GM18873 (cell line): ENCODE measurements at regions not wholly inside any gene's neighbourhood (a gene's known extent, or its start where the extent isn't known, plus 50 kb on each side); places are given as distances from the start of the nearest gene placed in this dataset.
"Not testable (repeated sequence)": the region's sequence is repeated elsewhere in the genome, so short reads cannot be mapped to it uniquely, and the experiment has no call there.

Source experiments
- ATAC-seq: cut with Tn5 transposase; IDR thresholded peaks from one replicate; pipeline ENCODE4 v1.9.1; 2021; ENCODE audit warnings: mild to moderate bottlenecking, moderate library complexity, moderate number of reproducible peaks; ENCODE audit not compliant: unreplicated experiment, low FRiP score

DNA sequence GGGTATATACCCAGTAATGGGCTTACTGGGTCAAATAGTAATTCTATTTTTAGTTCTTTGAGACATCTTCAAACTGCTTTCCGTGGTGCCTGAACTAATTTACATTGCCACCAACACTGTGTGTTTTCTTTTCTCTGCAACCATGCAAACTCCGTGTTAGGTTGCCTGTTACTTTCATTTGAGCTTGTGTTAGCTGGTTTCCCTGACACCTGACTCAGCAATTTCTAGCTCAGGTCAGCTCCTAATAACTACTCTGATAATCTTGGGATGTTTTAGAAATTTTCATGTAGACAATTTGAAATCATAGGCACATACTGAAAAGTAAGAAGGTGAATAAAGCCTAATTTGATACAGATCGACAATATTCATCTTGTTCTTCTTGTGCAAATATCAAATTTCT is 132.3 kb downstream of the ADCYAP1 start:
- no peak for ATAC-seq

DNA sequence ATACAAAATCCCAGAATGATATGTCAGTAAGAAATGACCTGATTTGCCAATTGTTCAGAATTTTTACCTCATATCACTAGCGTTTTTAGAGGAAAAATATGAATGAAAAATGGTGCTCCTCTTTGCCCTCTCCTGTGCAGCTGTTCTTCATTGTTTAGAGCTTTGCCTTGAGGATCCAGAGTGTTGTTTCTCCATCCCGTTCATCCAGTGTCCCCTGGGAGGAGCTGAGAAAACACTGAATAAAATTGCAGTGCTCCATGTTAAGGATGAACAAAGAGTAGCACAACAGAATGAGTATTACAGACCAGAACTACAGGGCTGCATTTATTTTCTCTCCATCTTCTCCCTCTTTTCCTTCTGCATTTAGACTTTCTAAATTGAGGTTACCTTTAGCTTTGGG is 133.1 kb downstream of the ADCYAP1 start:
- ATAC-seq, result no peak

DNA sequence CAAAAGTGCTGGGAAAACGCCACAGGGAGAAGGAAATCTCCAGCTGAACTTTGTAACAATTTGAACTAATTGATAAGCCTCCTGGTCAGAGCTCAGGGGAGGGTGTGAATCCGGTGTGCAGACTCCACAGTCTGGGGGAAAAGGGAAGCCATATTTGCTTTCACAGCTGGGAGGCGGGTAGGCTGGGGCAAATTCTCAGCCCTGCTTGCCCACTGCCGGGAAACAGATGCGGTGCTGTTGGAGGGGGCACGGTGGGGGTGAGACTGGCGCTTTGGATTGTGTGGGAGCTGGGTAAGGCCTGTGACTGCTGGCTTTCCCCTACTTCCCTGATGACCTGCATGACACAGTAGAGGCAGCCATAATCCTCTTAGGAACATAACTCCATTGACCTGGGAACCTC is 134.8 kb downstream of the ADCYAP1 start:
- ATAC-seq, result no peak

DNA sequence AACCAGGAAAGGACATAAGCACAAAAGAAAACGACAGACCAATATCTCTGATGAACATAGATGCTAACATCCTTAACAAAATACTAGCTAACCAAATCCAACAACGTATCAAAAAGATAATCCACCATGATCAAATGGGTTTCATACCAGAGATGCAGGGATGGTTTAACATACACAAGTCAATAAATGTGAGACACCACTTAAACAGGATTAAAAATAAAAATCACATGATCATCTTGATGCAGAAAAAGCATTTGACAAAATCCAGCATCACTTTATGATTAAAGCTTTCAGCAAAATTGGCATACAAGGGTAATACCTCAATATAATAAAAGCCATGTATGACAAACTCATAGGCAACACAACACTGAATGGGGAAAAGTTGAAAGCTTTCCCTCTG is 138.4 kb downstream of the ADCYAP1 start:
- not testable (repeated sequence) for ATAC-seq

DNA sequence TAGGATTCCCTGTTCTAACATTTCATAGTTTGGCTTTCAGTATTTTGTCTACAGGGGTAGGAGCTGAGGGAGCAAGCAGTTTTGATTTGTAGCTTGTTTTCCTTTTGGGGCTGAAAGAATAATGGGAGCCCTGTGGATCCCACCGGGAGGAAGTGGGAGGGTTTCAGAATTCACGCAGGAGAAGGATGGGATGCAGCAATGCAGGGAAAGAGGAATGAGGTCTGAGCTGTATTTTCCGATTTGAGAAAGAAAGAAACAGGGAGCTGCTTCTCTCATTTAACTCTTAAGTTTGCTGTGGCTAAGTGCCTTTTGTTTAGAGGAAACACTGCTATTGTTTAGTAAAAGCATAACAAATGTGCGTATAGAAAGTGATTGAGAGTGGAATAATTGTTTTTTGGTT is 141.0 kb downstream of the ADCYAP1 start:
- no peak for ATAC-seq

DNA sequence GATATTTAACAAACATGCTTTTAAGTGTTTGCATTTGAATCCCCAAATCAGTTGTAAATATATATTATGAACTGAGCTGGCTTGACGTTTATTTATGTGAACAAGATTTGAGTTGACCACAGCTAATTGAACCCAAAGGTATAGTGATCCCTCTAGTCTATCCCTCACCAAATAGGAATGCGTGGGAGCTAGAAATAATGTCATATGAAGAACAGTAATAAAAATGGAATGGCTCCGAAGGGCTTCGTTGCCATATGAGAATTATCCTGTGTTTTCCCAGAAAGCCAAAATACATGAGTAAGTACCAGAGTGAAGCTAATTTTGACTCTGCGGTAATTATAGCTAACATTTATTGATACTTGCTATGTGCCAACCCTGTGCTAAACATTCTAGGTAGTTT is 142.7 kb downstream of the ADCYAP1 start:
- no peak for ATAC-seq

DNA sequence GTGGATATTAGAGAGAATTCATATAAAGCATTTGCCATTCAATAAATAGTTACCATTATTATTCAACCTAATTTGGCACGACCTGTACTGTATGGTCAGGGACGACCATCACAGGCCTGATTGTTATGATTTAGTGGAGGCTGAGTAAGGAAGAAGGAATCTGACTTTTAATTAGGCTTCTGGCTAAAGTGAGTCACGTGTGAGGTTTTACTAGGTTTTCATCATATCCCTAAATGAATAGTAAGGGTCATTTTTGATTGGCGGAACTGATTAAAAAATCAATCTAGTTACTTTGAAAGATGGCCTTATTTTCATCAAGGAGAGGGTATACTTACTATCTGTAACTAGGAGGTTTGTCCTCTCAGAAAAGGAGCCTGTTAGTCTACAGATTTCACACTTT is 143.4 kb downstream of the ADCYAP1 start:
- ATAC-seq, result no peak

DNA sequence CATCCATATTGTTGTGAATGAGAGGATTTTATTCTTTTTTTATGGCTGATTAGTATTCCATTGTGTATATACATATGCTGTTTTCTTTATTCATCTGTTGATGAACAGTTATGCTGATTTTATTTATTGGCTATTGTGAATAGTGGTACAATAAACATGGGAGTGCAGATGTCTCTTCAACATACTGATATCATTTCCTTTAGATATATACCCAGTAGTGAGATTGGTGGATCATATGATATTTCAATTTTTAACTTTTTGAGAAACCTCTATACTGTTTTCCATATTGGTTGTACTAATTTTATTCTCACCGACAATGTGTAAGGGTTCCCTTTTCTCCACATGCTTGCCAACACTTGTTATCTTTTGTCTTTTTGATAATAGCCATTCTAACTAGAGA is 144.5 kb downstream of the ADCYAP1 start:
- no peak for ATAC-seq

DNA sequence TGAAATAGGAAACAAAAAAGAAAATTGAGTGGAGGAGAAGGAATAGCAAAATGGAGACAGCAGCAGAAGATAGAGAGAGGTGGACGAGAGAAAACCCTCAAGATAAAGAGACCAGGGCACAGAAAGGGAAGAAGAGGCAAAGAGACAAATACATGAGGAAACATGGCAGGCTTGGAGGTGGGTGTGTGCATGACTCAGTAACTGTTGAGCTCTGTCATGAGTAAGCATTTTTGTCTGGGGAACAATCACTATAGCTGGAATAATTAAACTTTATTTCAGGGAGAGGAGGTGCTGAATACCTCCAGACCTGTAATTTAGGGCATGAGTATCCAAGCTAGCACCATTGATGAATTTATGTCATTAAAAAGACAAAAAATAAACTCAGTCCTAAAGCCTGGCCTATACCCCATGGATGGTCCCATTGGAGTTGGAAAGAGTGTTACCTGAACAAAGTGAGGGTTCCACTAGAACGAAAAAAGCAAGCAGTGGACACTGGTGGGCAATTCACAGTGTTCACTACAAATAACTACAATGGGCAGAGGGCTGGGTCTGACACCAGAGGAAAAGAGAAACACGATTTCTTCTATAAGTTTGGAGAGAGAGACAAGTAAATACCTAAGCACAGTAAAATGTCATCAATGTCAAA is 145.5 kb downstream of the ADCYAP1 start:
- ATAC-seq, result no peak

DNA sequence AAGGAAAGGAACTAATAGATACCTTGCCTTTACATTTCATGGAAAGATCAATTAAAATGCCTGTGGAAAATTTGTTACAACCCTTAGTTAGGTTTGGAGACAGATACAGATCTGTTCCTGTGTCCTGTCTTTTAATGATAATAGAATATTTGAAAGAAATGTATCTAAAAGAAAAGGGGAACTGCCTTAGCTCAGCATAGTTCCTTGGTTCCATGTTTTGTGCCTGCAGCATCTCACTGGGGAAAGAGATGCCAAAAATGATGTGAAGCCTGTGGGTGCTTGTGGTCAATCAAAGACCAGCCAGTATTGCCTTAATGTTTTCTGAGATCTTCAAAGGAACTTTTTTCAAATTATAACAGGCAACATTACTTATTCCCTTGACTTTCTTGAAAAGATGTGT is 147.6 kb downstream of the ADCYAP1 start:
- no peak for ATAC-seq

DNA sequence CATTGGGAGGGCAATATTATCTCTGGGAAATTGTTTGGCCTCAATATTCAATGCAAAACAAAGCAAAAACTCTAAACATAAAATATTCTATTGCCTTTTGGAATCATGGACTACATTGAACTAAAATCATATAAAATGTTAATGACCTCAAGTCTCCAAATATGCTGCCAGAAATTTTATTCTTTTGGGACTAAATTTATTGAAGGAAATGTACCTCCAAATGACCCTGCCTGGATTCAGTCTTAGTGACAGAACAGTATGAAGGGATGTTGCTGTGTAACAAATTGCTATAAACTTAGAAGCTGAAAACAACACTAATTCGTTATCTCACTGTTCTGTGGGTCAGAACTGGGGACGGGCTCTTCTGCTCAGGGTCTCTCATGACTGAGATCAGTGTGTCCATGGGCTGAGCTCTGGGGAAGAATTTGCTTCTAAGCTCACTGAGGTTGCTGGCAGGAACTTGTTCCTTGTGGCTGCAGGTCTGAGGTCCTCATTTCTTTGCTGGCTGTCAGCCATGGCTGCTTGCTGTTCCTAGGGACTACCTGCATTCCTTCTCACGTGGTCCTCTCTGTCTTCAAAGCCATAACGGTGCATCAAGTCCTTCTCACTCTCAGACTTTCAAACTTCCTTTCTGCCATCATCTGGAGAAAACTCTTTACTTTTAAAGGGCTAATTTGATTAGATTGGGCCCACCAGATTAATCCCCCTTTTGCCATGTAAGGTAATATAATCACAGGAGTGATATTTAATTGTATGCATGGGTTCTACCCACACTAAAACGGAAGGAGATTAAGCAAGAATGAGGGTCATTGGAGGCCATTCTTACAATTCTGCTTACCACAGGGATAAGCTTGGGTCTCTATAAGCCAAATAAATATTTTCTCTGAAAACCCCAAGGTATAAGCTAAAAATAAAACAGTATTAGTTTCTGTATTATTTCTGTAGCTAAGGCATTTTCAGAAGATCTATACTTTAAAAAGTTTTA is 149.0 kb downstream of the ADCYAP1 start:
- ATAC-seq, result no peak

DNA sequence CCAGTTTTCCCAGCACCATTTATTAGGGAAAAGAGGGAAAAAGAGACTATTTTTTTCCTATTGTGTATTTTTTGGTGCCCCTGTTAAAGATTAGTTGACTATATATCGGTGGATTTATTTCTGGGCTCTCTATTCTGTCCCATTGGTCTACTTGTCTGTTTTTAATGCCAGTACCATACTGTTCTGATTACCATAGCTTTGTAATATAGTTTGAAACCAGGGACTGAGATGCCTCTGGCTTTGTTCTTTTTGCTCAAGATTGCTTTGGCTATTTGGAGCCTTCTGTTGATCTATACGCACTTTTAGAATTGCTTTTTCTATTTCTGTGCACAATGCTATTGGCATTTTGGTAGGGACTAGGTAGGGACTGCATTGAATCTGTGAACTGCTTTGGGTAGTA is 151.7 kb downstream of the ADCYAP1 start:
- ATAC-seq, result no peak

DNA sequence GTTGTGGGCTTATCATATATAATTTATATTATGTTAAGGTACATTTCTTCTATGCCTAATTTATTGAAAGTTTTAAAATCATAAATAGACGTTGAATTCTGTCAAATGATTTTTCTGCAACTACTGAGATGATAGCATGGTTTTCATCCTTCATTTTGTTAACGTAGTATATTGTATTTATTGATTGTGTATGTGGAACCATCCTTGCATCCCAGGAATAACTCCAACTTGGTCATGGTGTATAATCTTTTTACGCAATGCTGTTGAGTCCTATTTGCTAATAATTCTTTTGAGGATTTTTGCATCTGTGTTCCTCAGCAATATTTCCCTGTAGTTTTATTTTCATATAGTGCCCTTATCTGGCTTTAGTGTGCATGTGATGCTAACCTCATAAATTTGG is 152.7 kb downstream of the ADCYAP1 start:
- no peak for ATAC-seq

DNA sequence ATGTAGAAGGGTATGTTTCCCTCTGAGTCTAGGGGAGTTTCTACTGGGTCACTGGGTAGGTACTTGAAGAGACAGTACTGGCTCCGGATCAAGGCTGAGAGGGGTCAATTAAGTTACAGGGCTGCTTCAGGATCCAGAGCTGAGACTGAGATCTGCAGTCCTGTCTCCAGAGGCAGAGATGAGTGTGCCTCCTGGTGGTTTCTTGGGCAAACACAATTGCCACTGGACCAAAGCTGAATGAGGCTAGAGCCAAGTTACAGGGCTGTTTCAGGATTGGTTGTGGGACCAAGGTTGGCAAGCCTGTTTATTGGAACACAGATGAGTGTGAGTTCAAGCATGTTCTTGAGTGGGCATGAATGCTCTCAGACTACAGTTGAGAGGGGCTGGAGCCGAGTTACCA is 157.9 kb downstream of the ADCYAP1 start:
- no peak for ATAC-seq

DNA sequence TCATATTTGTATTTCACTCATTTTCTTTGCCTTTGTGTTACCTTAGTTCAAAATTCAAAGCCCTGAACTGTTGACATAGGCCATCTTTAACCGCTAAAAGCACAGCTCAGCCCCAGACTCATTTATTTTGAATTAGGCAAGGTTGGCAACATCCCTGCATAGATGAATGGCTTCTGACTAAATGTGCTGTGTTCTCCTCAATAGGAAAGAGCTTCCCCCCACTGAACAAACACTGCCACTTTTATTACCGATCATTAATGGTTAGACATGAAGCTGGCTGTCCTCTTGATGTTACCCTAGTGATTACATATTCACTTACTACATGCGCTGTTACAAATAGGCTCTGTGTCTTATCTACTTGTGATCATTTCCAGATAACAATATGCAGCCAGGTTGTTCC is 170.7 kb downstream of the ADCYAP1 start:
- ATAC-seq, result no peak

DNA sequence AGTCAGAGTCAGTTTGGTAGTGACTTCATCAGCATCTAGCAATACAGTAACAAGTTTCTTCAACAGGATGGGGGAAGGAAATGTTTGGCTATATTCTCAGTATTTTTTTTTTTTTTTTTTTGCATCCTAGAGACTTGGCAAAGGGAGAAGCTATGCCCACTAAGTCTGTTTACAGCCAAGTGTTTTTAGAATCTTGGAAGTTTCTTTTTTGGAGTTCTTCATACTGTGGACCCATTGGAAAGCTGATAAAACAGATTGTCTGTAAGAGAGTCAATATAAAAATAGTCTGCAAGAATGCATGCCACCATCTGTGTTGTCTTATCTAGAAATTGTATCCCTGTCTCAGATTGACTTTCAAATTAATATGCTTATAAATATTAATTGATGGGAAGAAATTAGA is 171.2 kb downstream of the ADCYAP1 start:
- ATAC-seq, result no peak

DNA sequence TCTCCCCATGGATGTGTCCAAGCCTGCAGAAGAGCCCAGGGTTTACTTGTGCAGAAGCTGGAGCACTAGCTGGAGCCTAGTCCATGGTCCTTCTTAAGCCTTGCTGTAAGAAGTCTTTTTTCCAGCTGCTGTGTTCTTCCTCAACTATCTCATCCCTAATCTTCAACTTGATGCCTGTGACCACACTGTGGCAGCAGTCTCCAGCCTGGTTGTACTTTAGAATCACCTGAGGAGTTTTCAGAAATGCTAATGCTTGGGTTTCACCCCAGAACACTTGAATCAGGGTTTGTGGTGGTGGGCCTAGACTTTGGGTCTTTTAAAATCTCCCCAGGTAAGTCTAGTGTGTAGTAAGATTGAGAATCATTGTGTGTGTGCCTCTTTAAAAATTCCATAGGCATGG is 173.6 kb downstream of the ADCYAP1 start:
- ATAC-seq, result no peak

DNA sequence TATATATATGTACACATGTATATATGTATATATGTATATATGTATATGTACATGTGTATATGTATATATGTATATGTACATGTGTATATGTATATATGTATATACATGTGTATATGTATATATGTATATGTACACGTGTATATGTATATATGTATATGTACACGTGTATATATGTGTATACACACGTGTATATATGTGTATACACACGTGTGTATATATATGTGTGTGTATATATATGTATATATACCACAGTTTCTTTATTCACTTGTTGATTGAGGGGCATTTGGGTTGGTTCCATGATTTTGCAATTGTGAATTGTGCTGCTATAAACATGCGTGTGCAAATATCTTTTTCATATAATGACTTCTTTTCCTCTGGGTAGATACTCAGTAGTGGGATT is 179.0 kb downstream of the ADCYAP1 start:
- ATAC-seq, result not testable (repeated sequence)

DNA sequence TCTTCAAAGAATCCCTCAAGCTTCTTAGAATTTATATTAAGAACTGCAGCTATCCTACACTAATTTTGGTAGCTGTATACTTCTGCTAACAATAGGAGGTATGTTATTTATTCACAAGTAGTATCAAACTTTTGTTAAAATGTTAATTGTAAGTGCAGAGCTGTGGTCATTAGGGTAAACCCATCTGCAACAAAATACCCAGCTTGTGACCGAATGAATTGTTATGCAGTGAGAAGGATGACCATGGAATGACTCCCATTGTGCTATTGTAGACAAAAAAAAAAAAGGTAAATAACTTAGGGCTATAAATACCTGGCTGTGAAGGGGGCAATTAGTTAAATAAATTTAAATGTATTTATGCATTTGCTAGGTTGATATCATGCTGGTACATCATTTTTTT is 186.1 kb downstream of the ADCYAP1 start:
- ATAC-seq, result no peak

DNA sequence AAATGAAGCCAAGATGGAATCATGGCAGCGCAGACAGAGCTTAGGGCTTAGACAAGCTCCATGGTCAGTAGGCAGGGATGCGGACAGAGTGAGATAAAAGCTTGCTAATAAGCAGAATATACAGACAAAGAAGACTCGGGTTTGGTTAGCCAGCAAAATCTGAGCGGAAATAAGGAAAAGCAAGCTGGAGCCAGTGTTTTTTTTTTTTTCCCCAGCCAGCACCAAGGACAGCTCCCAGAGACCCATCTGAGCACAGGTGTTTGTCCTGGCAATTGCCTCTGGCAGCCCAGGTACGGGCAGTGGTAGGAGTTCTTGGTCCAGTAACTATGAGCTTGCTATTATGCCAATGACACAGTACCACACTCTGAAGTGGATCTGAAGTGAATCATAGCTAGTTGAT is 187.6 kb downstream of the ADCYAP1 start:
- no peak for ATAC-seq

DNA sequence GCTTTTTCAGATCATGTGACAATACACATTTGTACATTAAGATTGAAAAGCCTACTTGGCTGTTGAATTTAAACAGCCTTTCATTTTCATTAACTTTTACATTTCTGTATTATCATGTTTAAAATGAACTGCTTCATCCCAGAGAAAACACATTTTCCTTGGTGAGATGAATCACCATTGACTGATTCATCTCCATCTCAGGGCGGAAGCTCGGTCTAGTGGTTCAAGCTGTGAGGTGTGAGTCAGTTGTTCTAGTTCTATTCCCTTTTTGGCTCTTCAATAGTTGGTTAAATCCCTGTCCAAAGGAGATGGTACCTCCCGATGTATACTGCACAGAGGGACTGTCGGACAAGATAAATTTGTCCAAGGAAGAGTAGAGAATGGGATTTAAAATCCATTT is 189.7 kb downstream of the ADCYAP1 start:
- ATAC-seq, result no peak
